HEK293T (cell line): ENCODE measurements at regions not wholly inside any gene's neighbourhood (a gene's known extent, or its start where the extent isn't known, plus 50 kb on each side); places are given as distances from the start of the nearest gene placed in this dataset.

Experiments used
- CTCF ChIA-PET: fragments of 350-600 bp; formaldehyde crosslinking; extraction: SDS; loops from one replicate; lab custom pipeline; 2021; ENCODE audit warnings: antibody characterized with exemption, inconsistent platforms; lab: Yijun Ruan, JAX
- POLR2A ChIA-PET: fragments of 350-600 bp; formaldehyde crosslinking; extraction: SDS; loops from one replicate; lab custom pipeline; 2020; ENCODE audit warnings: antibody characterized with exemption, inconsistent platforms; lab: Yijun Ruan, JAX
- DNase-seq: peaks from one replicate; pipeline ENCODE4 v3.0.0; 2012; ENCODE audit warnings: mixed read lengths; ENCODE audit errors: extremely low spot score
- ARNT ChIP-seq: fragments of 450-650 bp; IDR thresholded peaks from 2 replicates; pipeline ENCODE4 v1.6.1; 2017; ENCODE audit warnings: mild to moderate bottlenecking
- BHLHE40 ChIP-seq: fragments of 450-650 bp; IDR thresholded peaks from 2 replicates; pipeline ENCODE4 v1.6.1; 2016; ENCODE audit warnings: mild to moderate bottlenecking, moderate library complexity, borderline replicate concordance
- CTBP1 ChIP-seq: fragments of 450-650 bp; IDR thresholded peaks from 2 replicates; pipeline ENCODE4 v1.6.1; 2016; ENCODE audit warnings: borderline replicate concordance
- ELF4 ChIP-seq: fragments of 450-650 bp; IDR thresholded peaks from 2 replicates; pipeline ENCODE4 v1.6.1; 2017; ENCODE audit warnings: antibody characterized with exemption
- FOXA1 ChIP-seq: fragments of 450-650 bp; IDR thresholded peaks from 2 replicates; pipeline ENCODE4 v1.6.1; 2016; ENCODE audit warnings: mild to moderate bottlenecking
- FOXK2 ChIP-seq: fragments of 450-650 bp; IDR thresholded peaks from 2 replicates; pipeline ENCODE4 v1.6.1; 2016; ENCODE audit warnings: mild to moderate bottlenecking
- FOXM1 ChIP-seq: fragments of 450-650 bp; IDR thresholded peaks from 2 replicates; pipeline ENCODE4 v1.6.1; 2017; ENCODE audit warnings: mild to moderate bottlenecking, borderline replicate concordance
- HDGF ChIP-seq: fragments of 450-650 bp; IDR thresholded peaks from 2 replicates; pipeline ENCODE4 v1.6.1; 2017; ENCODE audit warnings: antibody characterized with exemption, borderline replicate concordance
- L3MBTL2 ChIP-seq: fragments of 450-650 bp; conservative IDR thresholded peaks from 2 replicates; pipeline ENCODE4 v1.6.1; 2016; ENCODE audit warnings: mild to moderate bottlenecking
- LEF1 ChIP-seq: fragments of 450-650 bp; IDR thresholded peaks from 2 replicates; pipeline ENCODE4 v1.6.1; 2017; ENCODE audit warnings: mild to moderate bottlenecking, borderline replicate concordance
- NFRKB ChIP-seq: fragments of 450-650 bp; IDR thresholded peaks from 2 replicates; pipeline ENCODE4 v1.6.1; 2016; ENCODE audit warnings: mild to moderate bottlenecking, moderate library complexity
- SP1 ChIP-seq: fragments of 450-650 bp; IDR thresholded peaks from 2 replicates; pipeline ENCODE4 v1.6.1; 2017
- SUZ12 ChIP-seq: fragments of 450-650 bp; IDR thresholded peaks from 2 replicates; pipeline ENCODE4 v1.6.1; 2016; ENCODE audit warnings: mild to moderate bottlenecking
- TARDBP ChIP-seq: fragments of 450-650 bp; IDR thresholded peaks from 2 replicates; pipeline ENCODE4 v1.6.1; 2016
- ZNF384 ChIP-seq: fragments of 450-650 bp; IDR thresholded peaks from 2 replicates; pipeline ENCODE4 v1.6.1; 2016
- TF ChIP-seq, protein P1 (sequence below): fragments of 450-650 bp; IDR thresholded peaks from 2 replicates; pipeline ENCODE4 v1.6.1; 2016

DNA sequence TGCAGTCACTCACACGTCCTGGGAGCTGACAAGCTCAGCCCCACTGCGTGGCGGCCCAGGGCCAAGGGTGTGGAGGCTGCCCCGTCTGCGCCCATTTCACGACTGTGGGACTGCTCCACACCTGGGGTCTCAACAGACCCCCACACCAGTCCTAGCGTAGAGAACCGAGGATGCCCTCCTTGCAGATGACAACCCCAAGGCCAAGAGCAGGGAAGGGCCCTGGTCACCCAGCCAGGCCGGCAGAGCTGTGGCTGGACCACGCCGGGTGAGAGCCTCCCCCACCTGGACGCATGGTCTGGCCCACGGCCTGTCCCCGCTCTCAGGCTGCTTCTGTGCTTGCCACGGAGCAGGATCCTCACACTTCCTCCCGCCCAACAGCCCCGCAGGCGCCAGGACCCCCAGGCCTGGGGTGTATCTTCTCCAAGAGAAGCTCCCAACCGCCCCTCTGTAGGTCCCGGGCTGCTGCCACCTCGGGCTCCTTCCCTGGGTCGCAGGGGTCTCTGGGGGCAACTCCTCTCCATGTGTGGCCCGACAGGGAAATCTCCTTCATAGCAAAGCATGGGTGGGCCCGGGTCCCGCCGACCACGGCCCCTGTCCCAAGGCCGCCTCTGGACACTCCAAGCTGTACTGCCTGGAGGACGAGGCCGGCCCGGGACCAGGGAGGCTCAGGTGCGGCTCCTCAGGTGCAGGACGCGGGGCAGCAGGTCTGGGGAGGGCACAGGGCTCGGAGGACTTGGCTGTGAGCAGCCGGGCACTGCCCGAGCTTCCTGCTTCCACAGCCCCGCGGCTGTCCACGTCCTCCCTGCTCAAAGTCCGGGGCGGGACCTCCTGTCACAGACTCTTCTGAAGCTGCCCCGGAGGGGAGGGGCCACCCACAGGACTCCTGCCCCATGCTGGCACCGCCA, 88.8 kb downstream of the FOXL3 start:
- CTCF ChIA-PET, result no interaction called here
- POLR2A ChIA-PET, result no interaction called here
- TF ChIP-seq LEF1 (no peak), NFRKB (no peak), ARNT (no peak), HDGF (no peak), FOXK2 (no peak), FOXM1 (no peak), ZNF384 (no peak), SUZ12 (no peak), FOXA1 (no peak), CTBP1 (no peak), BHLHE40 (no peak), ELF4 (no peak), L3MBTL2 (no peak), TARDBP (no peak), SP1 (no peak)
- TF ChIP-seq, protein P1, sequence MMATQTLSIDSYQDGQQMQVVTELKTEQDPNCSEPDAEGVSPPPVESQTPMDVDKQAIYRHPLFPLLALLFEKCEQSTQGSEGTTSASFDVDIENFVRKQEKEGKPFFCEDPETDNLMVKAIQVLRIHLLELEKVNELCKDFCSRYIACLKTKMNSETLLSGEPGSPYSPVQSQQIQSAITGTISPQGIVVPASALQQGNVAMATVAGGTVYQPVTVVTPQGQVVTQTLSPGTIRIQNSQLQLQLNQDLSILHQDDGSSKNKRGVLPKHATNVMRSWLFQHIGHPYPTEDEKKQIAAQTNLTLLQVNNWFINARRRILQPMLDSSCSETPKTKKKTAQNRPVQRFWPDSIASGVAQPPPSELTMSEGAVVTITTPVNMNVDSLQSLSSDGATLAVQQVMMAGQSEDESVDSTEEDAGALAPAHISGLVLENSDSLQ, result no peak
- DNase-seq, result no peak

DNA sequence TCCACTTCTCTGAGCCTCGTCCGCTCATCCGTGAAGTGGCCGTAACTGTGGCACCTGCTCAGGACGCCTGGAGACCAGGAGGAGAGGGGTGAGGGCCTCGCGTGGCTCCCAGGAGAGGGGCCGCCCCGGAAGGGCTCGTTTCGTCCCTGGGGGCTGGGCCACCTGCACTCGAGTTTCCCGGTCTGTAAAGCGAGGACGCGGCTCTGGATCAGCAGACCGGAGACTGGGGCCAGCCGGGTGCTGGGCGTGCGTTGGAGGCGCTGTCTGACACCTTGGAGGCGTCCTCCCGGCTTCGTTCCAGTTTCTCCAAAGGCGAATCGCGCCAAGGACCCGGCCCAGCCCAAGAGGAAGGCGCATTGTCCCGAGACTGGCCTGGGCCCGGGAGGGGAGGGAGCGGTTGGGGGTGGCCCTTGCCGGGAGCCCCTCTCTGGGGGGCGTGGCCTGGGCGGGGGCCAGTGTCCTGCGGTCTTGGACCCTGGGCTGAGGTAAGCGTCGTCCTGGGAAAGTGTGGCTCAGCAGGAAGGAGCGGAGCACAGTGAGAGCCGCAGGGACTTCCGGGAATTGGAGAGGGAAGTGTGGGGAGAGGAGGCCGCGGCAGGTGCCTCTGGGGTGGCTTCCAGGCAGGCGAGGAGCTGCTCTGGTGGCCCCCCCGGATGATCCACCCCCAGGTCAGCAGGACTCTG, 89.6 kb downstream of the FOXL3 start:
- POLR2A ChIA-PET, result no interaction called here
- CTCF ChIA-PET, result no interaction called here
- TF ChIP-seq L3MBTL2, result no peak
- TF ChIP-seq LEF1, result no peak
- TF ChIP-seq ELF4, result no peak
- TF ChIP-seq FOXM1, result no peak
- TF ChIP-seq BHLHE40, result no peak
- TF ChIP-seq TARDBP, result no peak
- no peak for TF ChIP-seq ARNT
- no peak for TF ChIP-seq SUZ12
- no peak for TF ChIP-seq CTBP1
- no peak for TF ChIP-seq SP1
- no peak for TF ChIP-seq HDGF
- TF ChIP-seq, protein P1, result no peak
- no peak for TF ChIP-seq FOXA1
- TF ChIP-seq NFRKB, result no peak
- DNase-seq, result no peak

DNA sequence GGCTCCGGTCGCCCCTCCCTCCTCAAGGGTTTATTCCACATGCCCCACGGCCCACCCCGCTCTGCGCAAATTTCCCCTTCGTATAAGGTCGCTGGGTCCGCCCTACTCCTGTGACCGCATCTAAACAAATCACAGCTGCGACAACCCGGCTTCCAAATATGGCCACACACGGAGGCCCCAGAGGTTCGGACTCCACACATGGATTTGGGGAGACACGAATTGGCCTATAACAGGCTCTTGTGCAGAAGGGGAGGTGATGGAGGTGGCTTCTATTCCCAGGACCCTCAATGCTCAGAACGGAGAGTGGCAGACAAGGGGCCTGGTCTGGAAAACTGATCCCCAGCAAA, 90.1 kb downstream of the FOXL3 start:
- TF ChIP-seq L3MBTL2, result no peak
- TF ChIP-seq ZNF384, result no peak
- TF ChIP-seq TARDBP, result no peak
- no peak for TF ChIP-seq HDGF
- TF ChIP-seq, protein P1, result no peak
- TF ChIP-seq FOXK2, result no peak
- TF ChIP-seq LEF1, result no peak
- TF ChIP-seq SUZ12, result no peak
- no peak for TF ChIP-seq FOXA1
- TF ChIP-seq ELF4, result no peak
- TF ChIP-seq ARNT, result no peak
- TF ChIP-seq CTBP1, result no peak
- no peak for TF ChIP-seq BHLHE40
- TF ChIP-seq FOXM1, result no peak
- no peak for TF ChIP-seq SP1
- TF ChIP-seq NFRKB, result no peak
- POLR2A ChIA-PET, result no interaction called here
- CTCF ChIA-PET, result no interaction called here

DNA sequence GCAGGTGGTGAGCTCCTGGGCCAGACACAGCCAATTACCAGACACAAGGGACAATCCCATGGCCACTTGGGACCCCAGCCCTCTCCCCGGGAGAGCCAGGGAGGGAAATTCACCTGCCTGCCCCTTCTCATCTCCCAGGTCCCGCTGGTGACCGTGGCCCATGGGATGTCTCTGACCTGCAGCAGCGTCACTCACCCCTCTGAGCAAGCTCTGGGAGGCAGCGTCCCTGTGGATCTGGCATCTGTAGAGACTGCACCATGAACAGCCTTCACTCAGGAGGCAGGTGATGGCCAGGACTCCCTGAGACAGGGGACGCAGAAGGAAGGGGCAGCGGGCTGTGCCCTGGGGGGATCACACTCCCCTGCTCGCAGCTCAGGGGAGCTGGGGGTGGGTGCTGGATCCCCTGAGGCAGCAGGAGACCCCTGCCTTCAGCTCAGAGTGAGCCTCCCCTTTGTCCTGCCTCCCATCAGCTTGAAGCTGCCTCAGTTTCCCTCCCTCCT, 90.8 kb downstream of the FOXL3 start:
- no peak for TF ChIP-seq TARDBP
- TF ChIP-seq ARNT, result no peak
- no peak for TF ChIP-seq SUZ12
- no peak for TF ChIP-seq ZNF384
- TF ChIP-seq NFRKB, result no peak
- TF ChIP-seq FOXM1, result no peak
- TF ChIP-seq, protein P1, result no peak
- no peak for TF ChIP-seq SP1
- no peak for TF ChIP-seq LEF1
- TF ChIP-seq L3MBTL2, result no peak
- no peak for TF ChIP-seq HDGF
- TF ChIP-seq FOXA1, result no peak
- no peak for TF ChIP-seq CTBP1
- TF ChIP-seq BHLHE40, result no peak
- TF ChIP-seq FOXK2, result no peak
- no peak for TF ChIP-seq ELF4
- POLR2A ChIA-PET, result no interaction called here
- no peak for DNase-seq
- CTCF ChIA-PET, result no interaction called here

More for the DNA sequence above, 90.1 kb downstream of the FOXL3 start:
- DNase-seq, result no peak
